ENCODE measurements at regions not wholly inside any gene's neighbourhood (a gene's known extent, or its start where the extent isn't known, plus 50 kb on each side); places are given as distances from the start of the nearest gene placed in this dataset.

DNA sequence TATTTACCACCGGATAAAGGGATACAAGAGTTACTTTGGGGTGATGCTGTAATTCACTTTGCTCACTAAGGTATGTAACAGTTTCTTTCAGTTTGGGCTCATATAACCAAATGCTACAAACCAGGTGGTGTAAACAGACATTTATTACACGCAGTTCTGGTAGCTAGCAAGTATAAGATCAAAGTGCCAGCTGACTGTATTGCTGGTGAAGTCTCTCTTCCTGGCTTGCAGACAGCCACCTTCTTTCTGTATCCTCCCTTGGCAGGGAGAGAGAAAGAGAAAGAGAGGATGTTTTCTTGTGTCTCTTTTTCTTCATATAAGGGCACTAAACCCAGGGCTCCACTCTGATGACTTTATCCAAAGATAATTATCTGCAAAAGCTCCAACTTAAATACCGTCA lies 552.5 kb upstream of the FTMT start (continued):
- no peak for TF ChIP-seq ZNF180 (CRISPR knock-in tag; IDR thresholded peaks at IDR 0.05; ENCODE audit: borderline replicate concordance, low read depth)
- TF ChIP-seq ZNF329 (CRISPR knock-in tag; IDR thresholded peaks at IDR 0.05; ENCODE audit: low read depth) = no peak
- TF ChIP-seq, protein P1, sequence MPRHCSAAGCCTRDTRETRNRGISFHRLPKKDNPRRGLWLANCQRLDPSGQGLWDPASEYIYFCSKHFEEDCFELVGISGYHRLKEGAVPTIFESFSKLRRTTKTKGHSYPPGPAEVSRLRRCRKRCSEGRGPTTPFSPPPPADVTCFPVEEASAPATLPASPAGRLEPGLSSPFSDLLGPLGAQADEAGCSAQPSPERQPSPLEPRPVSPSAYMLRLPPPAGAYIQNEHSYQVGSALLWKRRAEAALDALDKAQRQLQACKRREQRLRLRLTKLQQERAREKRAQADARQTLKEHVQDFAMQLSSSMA (CRISPR knock-in tag; IDR thresholded peaks at IDR 0.05) = no peak
- no peak for TF ChIP-seq ZSCAN30 (CRISPR knock-in tag; IDR thresholded peaks at IDR 0.05)

GRCh38 chr5:121304838-121305237 lies 546.8 kb upstream of the FTMT start:
- Histone ChIP-seq H3K9ac (ENCODE audit: insufficient read depth, low read depth, low read length) (no peak overlapping the region), H3K36me3 (replicated peaks in 1 of 2; ENCODE audit: control insufficient read depth in 1 of 2, insufficient read depth in 2 of 2, low read length in 2 of 2) (no peaks in the 10 kb centered on the region), H3K4me3 (replicated peaks in 1 of 3; ENCODE audit: insufficient read depth in 1 of 3, low read depth in 2 of 3, low read length in 3 of 3) (no peak overlapping the region), H4K20me1 (ENCODE audit: insufficient read depth, low read length) (no peaks in the 10 kb centered on the region), H3K4me1 (ENCODE audit: insufficient read depth, low read length) (no peaks in the 10 kb centered on the region), H3K9me3 (ENCODE audit: low read length) (no peaks in the 10 kb centered on the region), H2AFZ (ENCODE audit: low read length) (no peak overlapping the region), H3K79me2 (ENCODE audit: insufficient read depth, low read length) (no peaks in the 10 kb centered on the region), H3K27ac (ENCODE audit: extremely low read length, insufficient read depth, low read length) (no peak overlapping the region), H3K4me2 (ENCODE audit: low read depth, low read length) (no peak overlapping the region), H3K27me3 (ENCODE audit: control insufficient read depth in 1 of 2, insufficient read depth in 2 of 2, low read length in 2 of 2) (no peaks in the 10 kb centered on the region)
- TF ChIP-seq ZBTB37 (CRISPR knock-in tag; IDR thresholded peaks at IDR 0.05) = no peak
- TF ChIP-seq CEBPB (IDR thresholded peaks at IDR 0.05; ENCODE audit: borderline replicate concordance, low read depth, low read length) = peak; percentile 48; the same call in 1 of the 2 replicates
- no peak for TF ChIP-seq FUBP1 (CRISPR knock-in tag; IDR thresholded peaks at IDR 0.05; ENCODE audit: borderline replicate concordance)
- TF ChIP-seq ZNF678 (CRISPR knock-in tag; IDR thresholded peaks at IDR 0.05) = no peak
- ATAC-seq (no peak), DNase-seq (ENCODE audit: low spot score) (no peak), FAIRE-seq (no peak)
- intact Hi-C loops (cut with micrococcal nuclease; ENCODE audit: unreplicated experiment) (no loop called here), in situ Hi-C loops (cut with HindIII; ENCODE audit: extremely low pct_ligation_motif_present, low pct_unique_long_range_greater_than_20kb) (no loop called here)
- POLR2A ChIA-PET = no interaction called here
- no TSS peak for BruUV-seq (replicated peaks)
- CTCF ChIA-PET (ENCODE audit: low intra/inter-chr PET ratio, low total read pairs) = no interaction called here
- 52% methylated on average over 1 of the region's 1 CpG for WGBS (ENCODE audit: low lambda C conversion rate)
